Lung microvascular endothelial cell (primary cell): ENCODE measurements at regions not wholly inside any gene's neighbourhood (a gene's known extent, or its start where the extent isn't known, plus 50 kb on each side); places are given as distances from the start of the nearest gene placed in this dataset.

Experiments used
- DNase-seq, 2 donors: peaks; one replicate each; pipeline versions ENCODE4 v3.0.0 to v3.0.0-alpha.2; 2010; ENCODE audit warnings: low read depth in 2 of 2

DNA sequence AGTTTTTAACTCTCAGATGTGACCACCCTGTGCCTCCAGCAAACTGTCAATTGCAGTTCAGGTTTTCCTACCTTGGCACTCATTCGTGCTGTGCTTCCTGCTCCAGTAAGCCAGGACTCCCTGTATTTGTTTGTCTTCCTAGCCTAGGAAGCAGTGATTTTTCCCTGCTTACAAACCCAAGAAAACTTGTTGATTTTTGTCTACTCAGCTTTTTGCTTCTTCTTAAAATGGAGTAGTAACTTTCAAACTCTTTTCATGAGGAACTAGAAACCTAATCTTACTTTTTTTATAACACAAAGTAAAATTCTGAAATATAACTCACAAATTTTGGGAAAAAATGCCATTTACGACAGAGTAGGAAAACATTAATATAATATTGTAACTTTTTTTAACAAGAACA is 150.6 kb upstream of the TMEFF2 start:
- DNase-seq = no peak

- DNase-seq = no peak
These were observed 138.9 kb upstream of the TMEFF2 start for GRCh38 chr2:192333642-192334041.

- no peak for DNase-seq
These were observed 133.6 kb upstream of the TMEFF2 start for GRCh38 chr2:192328297-192328696.

GRCh38 chr2:192327576-192327975 is 132.8 kb upstream of the TMEFF2 start:
- DNase-seq = no peak

DNA sequence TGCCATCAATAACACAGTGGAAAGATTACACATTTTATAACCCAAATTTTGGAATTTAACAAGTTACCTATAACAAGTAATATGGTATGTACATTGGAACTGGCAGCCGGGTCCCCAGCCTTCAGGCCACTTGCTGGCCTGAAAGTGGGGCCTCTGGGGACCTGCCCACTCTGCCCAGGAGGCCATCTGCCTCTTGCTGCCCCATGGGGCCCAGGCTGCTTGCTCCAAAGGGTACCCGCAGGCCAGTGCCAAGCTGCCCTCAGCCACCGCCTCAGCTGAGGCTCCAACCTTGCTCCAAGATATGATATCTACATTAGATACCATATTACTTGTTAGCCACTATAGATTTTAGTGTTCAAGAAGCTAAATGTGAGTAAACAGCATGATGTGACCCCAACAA is 120.8 kb upstream of the TMEFF2 start:
- DNase-seq = no peak

DNA sequence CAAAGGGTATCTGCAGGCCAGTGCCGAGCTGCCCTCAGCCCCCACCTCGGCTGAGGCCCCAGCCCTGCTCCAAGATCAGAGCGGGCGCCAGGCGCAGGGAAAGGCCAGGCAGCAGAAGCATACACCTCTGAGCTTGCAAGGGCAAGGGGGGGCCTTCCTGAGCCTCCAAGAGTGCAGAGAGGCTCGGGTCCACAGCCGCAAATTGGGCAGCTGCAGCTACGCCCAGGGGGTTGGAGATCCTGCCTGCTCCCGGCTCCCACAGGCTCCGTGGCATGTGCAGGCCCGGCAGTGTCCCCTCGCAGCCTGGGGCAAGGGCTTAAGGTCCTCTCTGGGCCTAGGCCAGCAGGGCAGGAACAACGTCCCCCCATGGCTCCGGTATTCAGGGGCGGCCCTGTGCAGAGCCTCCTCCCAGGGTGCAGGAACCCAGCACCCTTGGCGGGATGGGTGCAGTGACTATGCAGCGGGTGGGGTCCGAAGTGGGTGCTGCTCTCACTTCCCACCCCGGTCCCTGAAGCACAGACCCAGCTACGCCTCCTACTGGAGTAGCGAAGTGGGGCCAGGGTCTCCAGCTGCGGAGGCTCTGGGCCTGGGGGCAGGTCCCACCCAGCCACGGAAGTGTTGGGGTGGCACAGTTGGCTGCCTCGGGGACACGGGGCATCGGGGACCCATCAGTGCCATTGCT is 120.2 kb upstream of the TMEFF2 start:
- DNase-seq = no peak

- no peak for DNase-seq
These were observed 119.0 kb upstream of the TMEFF2 start for GRCh38 chr2:192313773-192314172.

DNA sequence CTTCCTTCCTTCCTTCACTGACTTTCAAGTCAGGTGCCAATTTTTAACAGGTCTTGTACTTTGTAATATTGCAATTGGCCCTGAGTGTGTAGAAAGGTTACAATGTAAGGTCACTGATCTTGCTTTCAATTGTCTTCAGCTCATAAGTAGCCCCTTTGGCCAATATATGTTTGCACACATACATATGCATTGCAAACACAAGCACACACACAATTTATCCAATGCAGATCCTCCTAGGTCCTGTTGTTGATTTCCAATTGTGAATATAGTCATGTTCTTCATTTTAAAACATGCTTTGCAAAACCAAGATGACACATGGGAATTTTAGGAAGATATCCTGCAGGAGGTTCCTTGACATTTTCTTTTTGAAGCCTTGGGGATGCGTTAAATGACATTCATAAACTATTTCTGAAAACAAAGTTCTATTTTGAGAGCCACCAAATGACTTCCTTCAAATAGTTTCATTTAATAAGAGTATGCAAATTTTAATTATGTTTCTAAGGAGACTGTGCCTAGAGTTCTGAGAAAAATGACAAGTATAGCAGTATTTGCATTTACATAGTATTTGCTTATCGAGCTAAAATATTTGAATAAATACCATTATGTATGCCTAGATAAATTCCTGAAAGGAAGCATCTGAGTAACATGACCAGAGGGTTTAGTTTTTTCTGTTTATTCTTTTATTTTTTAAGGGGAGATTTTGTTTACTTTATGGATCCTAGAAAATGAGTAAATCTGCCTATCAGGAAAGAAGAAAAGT is 117.1 kb upstream of the TMEFF2 start:
- DNase-seq = no peak

- DNase-seq = peak in 1 of 2 donors; percentile 8
These were observed 112.8 kb upstream of the TMEFF2 start for GRCh38 chr2:192307530-192307929.

GRCh38 chr2:192298664-192299063 is 103.9 kb upstream of the TMEFF2 start:
- no peak for DNase-seq

- DNase-seq = no peak
These were observed 97.7 kb upstream of the TMEFF2 start for GRCh38 chr2:192292478-192292877.

DNA sequence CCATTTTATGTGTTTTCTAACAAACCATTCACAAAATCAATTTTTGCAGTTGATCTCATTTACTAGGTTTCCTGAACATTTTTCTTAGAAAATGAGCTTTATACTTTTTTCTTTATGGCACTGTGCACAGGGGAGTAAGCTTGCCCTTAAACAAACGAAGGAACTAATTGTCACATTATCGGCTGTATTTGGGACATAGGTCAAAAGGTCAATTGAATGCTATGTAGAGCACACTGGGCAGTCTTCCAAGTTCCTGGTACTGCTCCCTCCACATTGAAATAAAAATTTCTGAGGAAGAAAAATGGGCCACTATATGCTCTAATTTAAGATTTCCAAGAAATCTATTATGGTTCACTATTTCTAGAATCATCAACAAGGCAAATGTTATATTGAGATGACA is 93.6 kb upstream of the TMEFF2 start:
- DNase-seq = peak in 1 of 2 donors; percentile 15

- DNase-seq = peak; percentile 71 to 75
These were observed 91.5 kb upstream of the TMEFF2 start for GRCh38 chr2:192286093-192286701.

- DNase-seq = no peak
These were observed 88.7 kb upstream of the TMEFF2 start for GRCh38 chr2:192283450-192283849.

DNA sequence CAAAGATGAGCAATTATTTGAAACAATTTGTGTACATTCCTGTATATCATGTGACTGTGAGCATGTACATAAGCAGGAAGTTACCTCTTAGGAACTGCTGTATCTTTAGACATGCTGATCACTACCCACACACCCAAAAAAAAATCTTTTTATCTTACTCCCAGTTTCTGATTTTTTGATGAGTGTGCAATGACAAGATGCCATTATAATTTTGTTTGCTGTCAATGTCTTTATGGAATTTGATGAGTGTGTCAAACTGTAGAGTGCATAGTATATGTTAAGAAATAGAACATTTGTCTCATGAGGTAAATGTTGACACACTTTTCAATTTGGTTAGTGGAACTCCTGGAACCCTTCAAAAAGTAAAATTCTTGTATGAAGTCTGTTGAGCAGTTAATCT is 84.0 kb upstream of the TMEFF2 start:
- no peak for DNase-seq

- DNase-seq = no peak
These were observed 82.9 kb upstream of the TMEFF2 start for GRCh38 chr2:192277494-192278109.

- DNase-seq = no peak
These were observed 80.9 kb upstream of the TMEFF2 start for GRCh38 chr2:192275632-192276031.

GRCh38 chr2:192267484-192267883 is 72.8 kb upstream of the TMEFF2 start:
- peak; percentile 73 to 86 for DNase-seq

DNA sequence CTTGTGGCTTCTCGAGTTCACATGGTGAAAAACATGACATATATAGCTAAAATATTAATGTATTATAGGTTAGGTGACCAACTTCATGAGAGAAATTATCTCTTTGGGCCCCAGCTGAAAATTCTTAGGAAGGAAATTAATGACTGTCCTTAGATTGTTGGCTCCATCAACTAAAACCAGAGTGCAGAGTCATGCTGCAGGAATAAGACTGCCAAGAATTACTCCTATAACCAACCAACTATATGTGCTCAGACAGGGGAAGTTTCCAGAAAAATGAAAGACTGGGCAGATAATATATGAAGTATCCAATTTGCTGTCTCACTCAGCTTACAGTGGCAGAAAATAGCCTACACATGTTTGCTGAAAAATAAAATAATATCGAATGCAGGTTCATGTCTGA is 71.0 kb upstream of the TMEFF2 start:
- peak in 1 of 2 donors; percentile 31 for DNase-seq

GRCh38 chr2:192254444-192254843 is 59.7 kb upstream of the TMEFF2 start:
- DNase-seq = no peak

- no peak for DNase-seq
These were observed 59.0 kb upstream of the TMEFF2 start for GRCh38 chr2:192253692-192254091.

- no peak for DNase-seq
These were observed 56.2 kb upstream of the TMEFF2 start for GRCh38 chr2:192250961-192251360.
